HepG2 (cell line): ENCODE measurements at regions not wholly inside any gene's neighbourhood (a gene's known extent, or its start where the extent isn't known, plus 50 kb on each side); places are given as distances from the start of the nearest gene placed in this dataset.

Source experiments
- ATAC-seq: fragments of 200-7000 bp; cut with Tn5 transposase; 3 replicates; pipeline ENCODE4 v1.9.1; 2020; ENCODE audit warnings: mild to moderate bottlenecking, moderate library complexity
- BruUV-seq: library from RNA; stranded (reverse); fragments of 400-500 nt; replicated peaks from 2 replicates; lab custom pipeline; 2021; lab: Mats Ljungman, UMichigan
- CTCF ChIA-PET: fragments of 300-600 bp; formaldehyde crosslinking; extraction: SDS; loops from one replicate; lab custom pipeline; 2021; ENCODE audit warnings: low total read pairs, inconsistent platforms, low intra/inter-chr PET ratio; lab: Yijun Ruan, JAX
- POLR2A ChIA-PET: fragments of 350-600 bp; sonication (Branson Sonifier 250); formaldehyde crosslinking; loops from one replicate; lab custom pipeline; 2020; ENCODE audit warnings: antibody characterized with exemption, inconsistent platforms; lab: Yijun Ruan, JAX
- DNase-seq: peaks from one replicate; pipeline ENCODE4 v3.0.0-alpha.2; 2015; ENCODE audit warnings: low spot score
- FAIRE-seq: peaks from 3 replicates; lab custom pipeline; 2011; peaks lifted over from hg19 to GRCh38; lab: Jason Lieb, UNC
- H2AFZ ChIP-seq: one replicate; pipeline ENCODE4 v1.6.1; 2011; ENCODE audit warnings: low read length, inconsistent platforms
- H3K27ac ChIP-seq: fragments of 300-600 bp; 3 replicates; pipeline ENCODE4 v1.8.0; 2011; ENCODE audit warnings: mixed run types, mild to moderate bottlenecking, mixed read lengths, low read length, inconsistent platforms; ENCODE audit not compliant: insufficient read depth; ENCODE audit errors: extremely low read length
- H3K27me3 ChIP-seq, 2 experiments: fragments of 200-600 bp in 1 of 2; 2 replicates in 1 of 2; 3 replicates in 1 of 2; pipeline versions ENCODE4 v1.6.0 to v1.8.0; 2011; ENCODE audit warnings: low read length in 2 of 2, mild to moderate bottlenecking in 2 of 2, moderate library complexity in 2 of 2, inconsistent platforms in 1 of 2; ENCODE audit not compliant: insufficient read depth in 2 of 2, control insufficient read depth in 1 of 2
- H3K36me3 ChIP-seq, 2 experiments: fragments of 200-600 bp in 1 of 2; replicated peaks in 1 of 2; 2 replicates in 1 of 2; 3 replicates in 1 of 2; pipeline versions ENCODE4 v1.5.1 to v1.8.0; 2011; ENCODE audit warnings: low read length in 2 of 2, inconsistent platforms in 1 of 2; ENCODE audit not compliant: insufficient read depth in 2 of 2, control insufficient read depth in 1 of 2
- H3K4me1 ChIP-seq: 2 replicates; pipeline ENCODE4 v1.5.1; 2012; ENCODE audit warnings: low read length, inconsistent platforms; ENCODE audit not compliant: insufficient read depth
- H3K4me2 ChIP-seq: 2 replicates; pipeline ENCODE4 v1.6.0; 2011; ENCODE audit warnings: low read depth, low read length, inconsistent platforms
- H3K4me3 ChIP-seq, 3 experiments: fragments of 200-600 bp in 1 of 3; sonication (generic), shearing (Covaris generic) in 1 of 3; replicated peaks in 1 of 3; 2 replicates each; pipeline ENCODE4 v1.5.1; 2011 to 2016; ENCODE audit warnings: low read length in 3 of 3, inconsistent platforms in 2 of 3, low read depth in 2 of 3, mild to moderate bottlenecking in 2 of 3, control low read depth in 1 of 3, mixed read lengths in 1 of 3; ENCODE audit not compliant: insufficient read depth in 1 of 3
- H3K79me2 ChIP-seq: one replicate; pipeline ENCODE4 v1.6.1; 2011; ENCODE audit warnings: low read length, inconsistent platforms; ENCODE audit not compliant: insufficient read depth
- H3K9ac ChIP-seq: 2 replicates; pipeline ENCODE4 v1.6.0; 2011; ENCODE audit warnings: mild to moderate bottlenecking, low read depth, low read length, inconsistent platforms; ENCODE audit not compliant: insufficient read depth
- H3K9me3 ChIP-seq: 2 replicates; pipeline ENCODE4 v1.5.1; 2012; ENCODE audit warnings: mild to moderate bottlenecking, low read length
- H4K20me1 ChIP-seq: 2 replicates; pipeline ENCODE4 v1.6.0; 2011; ENCODE audit warnings: inconsistent platforms, mild to moderate bottlenecking, low read length, moderate library complexity; ENCODE audit not compliant: insufficient read depth
- HNF4A ChIP-seq: sonication (generic); formaldehyde crosslinking; IDR thresholded peaks from 2 replicates; pipeline ENCODE4 v1.4.0; 2020; ENCODE audit warnings: missing genetic modification reagents
- HOXA9 ChIP-seq: sonication (generic); formaldehyde crosslinking; IDR thresholded peaks from 2 replicates; pipeline ENCODE4 v1.8.1; 2022; ENCODE audit warnings: missing genetic modification reagents, mild to moderate bottlenecking, moderate library complexity, borderline replicate concordance
- ZNF354B ChIP-seq: sonication (generic); formaldehyde crosslinking; IDR thresholded peaks from 2 replicates; pipeline ENCODE4 v1.8.0; 2022; ENCODE audit warnings: mild to moderate bottlenecking, missing genetic modification reagents
- ZSCAN20 ChIP-seq: sonication (generic); formaldehyde crosslinking; IDR thresholded peaks from 2 replicates; pipeline ENCODE4 v1.4.0; 2020; ENCODE audit warnings: missing genetic modification reagents, mild to moderate bottlenecking, borderline replicate concordance
- WGBS: methylation state at CpG from one replicate; pipeline ENCODE4 v1.1.6; 2017; ENCODE audit warnings: low lambda C conversion rate; 5-methylcytosine and 5-hydroxymethylcytosine counted together
- in situ Hi-C: cut with HindIII; loops from 2 replicates; pipeline ENCODE4 v1.10.0; 2017; ENCODE audit warnings: low pct_unique_long_range_greater_than_20kb; ENCODE audit not compliant: extremely low pct_ligation_motif_present
- intact Hi-C: fragments of 100-400 bp; cut with micrococcal nuclease; formaldehyde crosslinking; loops from one replicate; pipeline ENCODE4 v1.10.0; 2022; ENCODE audit not compliant: unreplicated experiment
- TF ChIP-seq, protein P1 (sequence below): sonication (generic); formaldehyde crosslinking; IDR thresholded peaks from 2 replicates; pipeline ENCODE4 v1.4.0; 2020; ENCODE audit warnings: missing genetic modification reagents, borderline replicate concordance

DNA sequence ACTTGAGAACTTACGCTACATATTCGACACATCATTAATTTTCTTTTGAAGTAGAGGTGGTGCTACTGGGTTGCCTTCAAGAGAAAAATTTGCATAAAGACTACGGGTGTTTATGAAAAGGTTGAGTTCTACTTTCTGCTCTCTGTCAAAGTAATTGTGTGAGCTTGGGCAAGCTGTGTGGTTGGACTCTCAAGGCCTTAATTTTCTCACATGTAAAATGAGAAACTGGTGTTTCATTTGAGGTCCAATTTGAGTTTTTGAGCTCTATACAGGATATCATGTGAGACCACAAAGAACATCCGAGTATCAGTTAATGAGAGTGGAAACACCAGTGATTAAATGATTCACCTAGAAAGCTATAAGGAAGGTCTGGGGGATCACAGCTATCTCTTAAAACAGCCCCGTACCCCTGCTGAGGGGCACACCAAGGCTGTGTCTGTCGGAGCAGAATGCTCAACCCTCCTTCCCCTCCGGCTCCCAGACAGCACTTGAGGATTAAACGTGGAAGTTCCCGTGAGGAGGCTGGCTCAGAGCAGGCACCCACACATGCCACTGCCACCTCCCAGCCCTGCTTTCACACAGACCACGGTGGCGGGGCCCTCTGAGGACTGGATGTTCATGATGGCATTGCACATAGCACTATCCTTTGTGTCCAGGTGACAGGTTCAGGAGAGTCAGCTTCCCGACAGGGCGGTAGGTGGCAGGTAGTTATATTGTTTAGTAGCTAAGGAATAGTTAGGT lies 191.8 kb downstream of the RNF144A start:
- WGBS, result 68% methylated on average over 12 of the region's 13 CpGs
- no peak for ATAC-seq
- no TSS peak for BruUV-seq
- Histone ChIP-seq H3K79me2 (no peaks in the 10 kb centered on the region), H3K27ac (no peak overlapping the region), H3K9ac (no peak overlapping the region), H4K20me1 (no peaks in the 10 kb centered on the region), H3K4me1 (no peaks in the 10 kb centered on the region), H2AFZ (no peak overlapping the region), H3K27me3 (no peaks in the 10 kb centered on the region), H3K4me2 (no peak overlapping the region), H3K36me3 (no peaks in the 10 kb centered on the region), H3K4me3 (no peak overlapping the region), H3K9me3 (no peaks in the 10 kb centered on the region)
- POLR2A ChIA-PET, result no interaction called here
- in situ Hi-C loops, result loop anchor here (25.0 kb wide), 1 partner anchor 553 kb away; no protein-coding TSS in a partner anchor
- TF ChIP-seq ZNF354B (CRISPR knock-in tag), result no peak
- TF ChIP-seq HOXA9 (CRISPR knock-in tag), result no peak
- TF ChIP-seq, protein P1, sequence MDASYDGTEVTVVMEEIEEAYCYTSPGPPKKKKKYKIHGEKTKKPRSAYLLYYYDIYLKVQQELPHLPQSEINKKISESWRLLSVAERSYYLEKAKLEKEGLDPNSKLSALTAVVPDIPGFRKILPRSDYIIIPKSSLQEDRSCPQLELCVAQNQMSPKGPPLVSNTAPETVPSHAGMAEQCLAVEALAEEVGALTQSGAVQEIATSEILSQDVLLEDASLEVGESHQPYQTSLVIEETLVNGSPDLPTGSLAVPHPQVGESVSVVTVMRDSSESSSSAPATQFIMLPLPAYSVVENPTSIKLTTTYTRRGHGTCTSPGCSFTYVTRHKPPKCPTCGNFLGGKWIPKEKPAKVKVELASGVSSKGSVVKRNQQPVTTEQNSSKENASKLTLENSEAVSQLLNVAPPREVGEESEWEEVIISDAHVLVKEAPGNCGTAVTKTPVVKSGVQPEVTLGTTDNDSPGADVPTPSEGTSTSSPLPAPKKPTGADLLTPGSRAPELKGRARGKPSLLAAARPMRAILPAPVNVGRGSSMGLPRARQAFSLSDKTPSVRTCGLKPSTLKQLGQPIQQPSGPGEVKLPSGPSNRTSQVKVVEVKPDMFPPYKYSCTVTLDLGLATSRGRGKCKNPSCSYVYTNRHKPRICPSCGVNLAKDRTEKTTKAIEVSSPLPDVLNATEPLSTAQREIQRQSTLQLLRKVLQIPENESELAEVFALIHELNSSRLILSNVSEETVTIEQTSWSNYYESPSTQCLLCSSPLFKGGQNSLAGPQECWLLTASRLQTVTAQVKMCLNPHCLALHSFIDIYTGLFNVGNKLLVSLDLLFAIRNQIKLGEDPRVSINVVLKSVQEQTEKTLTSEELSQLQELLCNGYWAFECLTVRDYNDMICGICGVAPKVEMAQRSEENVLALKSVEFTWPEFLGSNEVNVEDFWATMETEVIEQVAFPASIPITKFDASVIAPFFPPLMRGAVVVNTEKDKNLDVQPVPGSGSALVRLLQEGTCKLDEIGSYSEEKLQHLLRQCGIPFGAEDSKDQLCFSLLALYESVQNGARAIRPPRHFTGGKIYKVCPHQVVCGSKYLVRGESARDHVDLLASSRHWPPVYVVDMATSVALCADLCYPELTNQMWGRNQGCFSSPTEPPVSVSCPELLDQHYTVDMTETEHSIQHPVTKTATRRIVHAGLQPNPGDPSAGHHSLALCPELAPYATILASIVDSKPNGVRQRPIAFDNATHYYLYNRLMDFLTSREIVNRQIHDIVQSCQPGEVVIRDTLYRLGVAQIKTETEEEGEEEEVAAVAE (CRISPR knock-in tag), result no peak
- no peak for TF ChIP-seq HNF4A
- TF ChIP-seq ZSCAN20 (CRISPR knock-in tag), result no peak
- no peak for DNase-seq
- CTCF ChIA-PET, result no interaction called here
- no peak for FAIRE-seq
- intact Hi-C loops, result no loop called here
